Mononuclear cell (primary cell): ENCODE measurements at regions not wholly inside any gene's neighbourhood (a gene's known extent, or its start where the extent isn't known, plus 50 kb on each side); places are given as distances from the start of the nearest gene placed in this dataset.
A peak's percentile ranks its signal among the peaks of the same experiment; 100 is the strongest.

Source experiments
- H3K27me3 ChIP-seq: 2 replicates; pipeline ENCODE4 v1.6.0; 2011; ENCODE audit warnings: low read length, control low read depth; ENCODE audit not compliant: insufficient read depth
- H3K4me1 ChIP-seq: 2 replicates; pipeline ENCODE4 v1.5.1; 2011; ENCODE audit warnings: mild to moderate bottlenecking, low read length, control low read depth; ENCODE audit not compliant: insufficient read depth
- H3K4me3 ChIP-seq: 2 replicates; pipeline ENCODE4 v1.5.1; 2011; ENCODE audit warnings: mild to moderate bottlenecking, low read length, moderate library complexity
- H3K9me3 ChIP-seq: 2 replicates; pipeline ENCODE4 v1.5.1; 2011; ENCODE audit warnings: low read depth, mild to moderate bottlenecking, control low read depth, low read length

GRCh38 chr15:31477301-31477700 is 150.7 kb downstream of the KLF13 start:
- peaks cover 14% of the 10 kb centered on the region for H3K27me3 ChIP-seq
- H3K9me3 ChIP-seq: no peaks in the 10 kb centered on the region
- H3K4me1 ChIP-seq: peaks cover 24% of the 10 kb centered on the region
- H3K4me3 ChIP-seq: no peak overlapping the region

GRCh38 chr15:31477851-31478701 is 151.4 kb downstream of the KLF13 start:
- Histone ChIP-seq H3K27me3 (peaks cover 21% of the 10 kb centered on the region), H3K4me1 (peaks cover 23% of the 10 kb centered on the region), H3K4me3 (no peak overlapping the region), H3K9me3 (no peaks in the 10 kb centered on the region)

- H3K27me3 ChIP-seq: peaks cover 21% of the 10 kb centered on the region
- no peaks in the 10 kb centered on the region for H3K9me3 ChIP-seq
- H3K4me3 ChIP-seq: no peak overlapping the region
- H3K4me1 ChIP-seq: peaks cover 16% of the 10 kb centered on the region
These were observed 152.1 kb downstream of the KLF13 start for GRCh38 chr15:31478702-31479221.

GRCh38 chr15:31480356-31481025 is 153.9 kb downstream of the KLF13 start:
- peaks cover 10% of the 10 kb centered on the region for H3K4me1 ChIP-seq
- peaks cover 25% of the 10 kb centered on the region for H3K27me3 ChIP-seq
- H3K4me3 ChIP-seq: no peak overlapping the region

GRCh38 chr15:31481142-31481541 is 154.5 kb downstream of the KLF13 start:
- H3K4me3 ChIP-seq: no peak overlapping the region
- H3K4me1 ChIP-seq: peaks cover 10% of the 10 kb centered on the region
- H3K9me3 ChIP-seq: no peaks in the 10 kb centered on the region
- H3K27me3 ChIP-seq: peaks cover 25% of the 10 kb centered on the region

More at GRCh38 chr15:31480356-31481025, 153.9 kb downstream of the KLF13 start:
- H3K9me3 ChIP-seq: no peaks in the 10 kb centered on the region

GRCh38 chr15:31482122-31482922 is 155.7 kb downstream of the KLF13 start:
- H3K27me3 ChIP-seq: peaks cover 25% of the 10 kb centered on the region
- H3K4me3 ChIP-seq: no peak overlapping the region
- H3K9me3 ChIP-seq: no peaks in the 10 kb centered on the region
- peaks cover 10% of the 10 kb centered on the region for H3K4me1 ChIP-seq

- Histone ChIP-seq H3K4me1 (peaks cover 16% of the 10 kb centered on the region), H3K27me3 (peaks cover 25% of the 10 kb centered on the region), H3K9me3 (no peaks in the 10 kb centered on the region), H3K4me3 (peak overlapping the region; percentile 37)
These were observed 156.7 kb downstream of the KLF13 start for GRCh38 chr15:31483053-31483985.

GRCh38 chr15:31483986-31484951 is 157.6 kb downstream of the KLF13 start:
- Histone ChIP-seq H3K4me3 (no peak overlapping the region), H3K27me3 (peaks cover 25% of the 10 kb centered on the region), H3K4me1 (peaks cover 24% of the 10 kb centered on the region), H3K9me3 (no peaks in the 10 kb centered on the region)

GRCh38 chr15:31484986-31485385 is 158.4 kb downstream of the KLF13 start:
- Histone ChIP-seq H3K9me3 (no peaks in the 10 kb centered on the region), H3K4me1 (peaks cover 28% of the 10 kb centered on the region), H3K27me3 (peaks cover 25% of the 10 kb centered on the region), H3K4me3 (no peak overlapping the region)

GRCh38 chr15:31485431-31485830 is 158.8 kb downstream of the KLF13 start:
- Histone ChIP-seq H3K27me3 (peaks cover 25% of the 10 kb centered on the region), H3K4me3 (no peak overlapping the region), H3K4me1 (peaks cover 28% of the 10 kb centered on the region), H3K9me3 (no peaks in the 10 kb centered on the region)

- Histone ChIP-seq H3K4me1 (peaks cover 28% of the 10 kb centered on the region), H3K27me3 (peaks cover 20% of the 10 kb centered on the region), H3K9me3 (peaks cover under 1% of the 10 kb centered on the region), H3K4me3 (no peak overlapping the region)
These were observed 159.4 kb downstream of the KLF13 start for GRCh38 chr15:31485911-31486461.

- Histone ChIP-seq H3K27me3 (peaks cover 16% of the 10 kb centered on the region), H3K4me3 (no peak overlapping the region), H3K9me3 (peaks cover 5% of the 10 kb centered on the region), H3K4me1 (peaks cover 28% of the 10 kb centered on the region)
These were observed 159.9 kb downstream of the KLF13 start for GRCh38 chr15:31486506-31486905.
